ENCODE measurements at regions not wholly inside any gene's neighbourhood (a gene's known extent, or its start where the extent isn't known, plus 50 kb on each side); places are given as distances from the start of the nearest gene placed in this dataset.

DNA sequence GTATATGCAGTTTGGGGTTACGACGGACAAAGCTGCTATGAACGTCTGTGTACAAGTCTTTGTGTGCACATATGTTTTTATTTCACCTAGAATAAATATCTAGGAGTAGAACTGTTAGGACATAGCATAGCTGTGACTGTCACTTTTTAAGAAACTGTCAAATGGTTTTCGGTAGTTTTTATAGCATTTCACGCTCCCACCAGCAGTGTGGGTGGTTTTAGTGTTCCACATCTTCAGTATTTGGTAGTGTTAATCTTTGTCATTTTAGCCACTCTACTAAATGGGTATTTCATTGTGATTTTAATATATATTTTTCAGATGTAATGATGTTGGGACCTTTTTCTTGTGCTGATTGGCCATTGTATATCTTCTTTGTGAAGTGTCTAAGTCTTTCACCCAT lies 109.1 kb upstream of the BCAT1 start:
- no peak for DNase-seq

GRCh38 chr12:25056486-25057130 lies 107.7 kb upstream of the BCAT1 start:
- DNase-seq, result no peak

DNA sequence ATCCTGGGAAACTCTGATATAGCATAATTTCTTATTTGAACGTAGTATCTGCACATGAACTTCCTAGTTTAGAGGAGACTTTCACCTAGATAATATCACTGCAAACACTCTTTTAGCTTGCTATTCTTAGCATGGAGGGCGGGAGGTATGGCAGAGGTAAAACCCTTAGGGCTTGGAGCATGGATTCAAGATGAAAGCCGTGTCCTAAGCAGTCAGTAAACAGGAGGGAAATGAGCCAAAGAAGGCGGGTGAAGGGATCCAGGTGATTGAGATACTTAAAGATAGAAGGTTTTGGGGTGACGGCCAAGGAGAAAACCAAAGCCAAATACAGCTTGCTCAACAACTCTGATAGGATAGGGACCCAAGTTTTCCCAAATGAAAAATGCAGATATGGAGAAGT lies 107.1 kb upstream of the BCAT1 start:
- DNase-seq, result no peak

- peak; percentile 40 for DNase-seq
These were observed 105.9 kb upstream of the BCAT1 start for GRCh38 chr12:25054783-25055144.

DNA sequence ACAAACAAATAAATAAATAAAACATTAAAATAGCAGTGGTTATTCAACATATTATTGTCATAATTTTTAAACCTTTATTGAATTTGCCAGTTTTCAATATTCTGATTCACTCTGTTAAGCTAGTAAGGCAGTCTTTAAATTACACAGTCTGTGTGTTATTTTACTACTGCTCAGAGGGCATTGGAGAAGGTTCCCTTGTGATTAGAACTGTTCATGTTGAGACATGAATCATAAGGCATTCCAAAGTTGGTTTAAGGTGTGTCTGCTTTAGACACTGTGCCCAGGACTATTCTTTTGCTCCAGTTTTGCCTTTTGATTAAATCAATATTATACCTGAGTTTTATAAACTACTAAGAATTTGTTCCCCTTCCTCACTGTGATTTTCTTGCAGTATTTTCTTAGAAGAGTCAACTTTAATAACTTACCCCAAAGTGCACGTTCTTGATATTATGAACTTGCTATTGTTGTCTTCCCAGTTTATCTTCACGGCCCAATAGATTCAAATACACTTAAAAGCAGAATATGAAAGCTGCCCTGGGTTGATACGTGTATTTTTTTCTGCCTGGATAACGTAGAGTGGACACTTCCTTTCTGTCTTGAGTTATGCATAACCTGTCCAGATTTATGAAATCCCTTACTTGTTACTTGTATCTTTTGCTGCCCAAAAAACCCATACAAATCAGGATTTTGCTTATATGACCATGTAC lies 105.3 kb upstream of the BCAT1 start:
- peak; percentile 10 for DNase-seq

- DNase-seq, result peak; percentile 34
These were observed 104.0 kb upstream of the BCAT1 start for GRCh38 chr12:25052914-25053211.

DNA sequence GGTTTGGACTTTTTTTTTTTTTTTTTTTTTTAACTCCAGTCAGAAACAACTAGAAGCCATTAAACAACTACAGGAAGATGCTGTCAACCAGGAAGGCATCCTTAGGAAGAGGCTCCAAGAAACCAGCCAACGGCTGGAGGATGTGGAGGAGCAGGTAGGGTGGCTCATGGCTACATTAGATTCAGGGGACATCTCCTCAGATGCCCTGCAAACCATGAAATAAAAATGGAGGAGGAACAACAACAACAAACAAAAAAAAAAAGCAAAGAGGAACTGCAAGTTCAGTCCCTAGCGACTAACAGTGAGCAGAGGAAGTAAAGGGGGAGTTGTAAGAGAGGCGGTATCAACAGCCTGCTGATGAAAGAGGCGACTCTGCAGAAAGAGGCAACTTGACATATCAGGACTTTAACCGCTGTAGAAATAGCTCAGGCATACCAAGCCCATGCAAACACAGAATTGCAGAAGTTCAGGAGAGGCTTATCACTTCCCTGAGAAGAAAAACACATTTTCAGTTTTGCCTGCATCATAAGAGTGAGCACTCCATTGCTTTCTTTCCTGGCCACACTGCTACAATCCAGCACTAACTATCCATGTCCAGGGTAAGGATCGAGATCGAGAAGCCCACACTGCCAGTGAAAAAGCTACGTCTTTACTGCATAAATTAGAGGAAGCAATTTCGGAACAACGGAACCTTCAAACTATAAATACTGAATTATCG lies 103.5 kb upstream of the BCAT1 start:
- DNase-seq, result peak; percentile 75

- DNase-seq, result peak; percentile 77
These were observed 102.8 kb upstream of the BCAT1 start for GRCh38 chr12:25051656-25052195.

DNA sequence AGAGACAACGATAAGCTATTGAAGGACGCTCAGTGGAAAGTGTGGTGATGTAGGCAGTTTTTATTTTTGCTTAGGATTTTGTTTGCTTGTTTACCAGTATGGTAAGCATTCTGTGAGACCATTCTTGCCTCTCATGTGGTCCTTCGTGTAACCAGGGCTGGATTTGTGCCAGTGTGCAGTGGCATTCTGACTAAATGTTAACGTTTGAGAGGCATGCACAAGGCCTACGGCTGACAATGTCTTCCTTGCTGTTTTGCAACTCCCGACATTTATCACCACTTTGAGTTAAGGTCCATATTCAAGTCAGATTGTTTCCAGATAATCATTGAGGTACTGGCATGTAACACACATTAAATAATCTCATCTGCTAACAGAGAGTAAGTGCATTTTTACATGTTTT lies 102.3 kb upstream of the BCAT1 start:
- DNase-seq, result no peak

GRCh38 chr12:25045869-25046268 lies 97.0 kb upstream of the BCAT1 start:
- DNase-seq, result no peak

DNA sequence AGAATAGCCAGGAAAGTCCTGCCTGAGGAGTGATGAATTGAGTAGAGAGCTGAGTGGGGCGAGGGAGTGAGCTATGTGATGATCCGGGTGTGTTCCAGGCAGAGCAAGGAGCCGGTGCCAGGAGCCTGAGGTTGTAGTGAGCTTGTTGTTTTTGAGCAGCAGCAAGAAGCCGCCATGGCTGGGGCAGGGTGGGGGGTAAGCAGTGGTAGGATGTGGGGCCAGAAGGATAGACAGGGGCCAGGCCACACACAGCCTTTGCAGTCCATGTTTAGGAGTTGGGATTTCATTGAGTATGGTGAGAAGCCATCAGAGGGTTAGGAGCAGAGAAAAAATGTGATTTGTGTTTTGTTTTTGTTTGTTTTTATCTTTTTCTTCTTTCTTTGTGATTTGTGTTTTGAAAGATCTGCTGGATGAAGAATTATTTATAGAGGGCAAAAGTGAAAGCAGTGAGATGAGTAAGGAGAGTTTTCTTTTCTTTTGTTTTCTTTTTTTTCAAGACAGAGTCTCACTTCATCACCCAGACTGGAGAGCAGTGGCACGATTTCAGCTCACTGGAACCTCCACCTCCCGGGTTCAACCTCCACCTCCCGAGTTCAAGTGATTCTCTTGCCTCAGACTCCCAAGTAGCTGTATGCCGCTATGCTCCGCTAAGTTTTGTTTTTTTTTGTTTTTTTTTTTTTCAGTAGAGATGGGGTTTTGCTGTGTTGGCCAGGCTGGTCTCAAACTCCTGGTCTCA lies 92.3 kb upstream of the BCAT1 start:
- no peak for DNase-seq

DNA sequence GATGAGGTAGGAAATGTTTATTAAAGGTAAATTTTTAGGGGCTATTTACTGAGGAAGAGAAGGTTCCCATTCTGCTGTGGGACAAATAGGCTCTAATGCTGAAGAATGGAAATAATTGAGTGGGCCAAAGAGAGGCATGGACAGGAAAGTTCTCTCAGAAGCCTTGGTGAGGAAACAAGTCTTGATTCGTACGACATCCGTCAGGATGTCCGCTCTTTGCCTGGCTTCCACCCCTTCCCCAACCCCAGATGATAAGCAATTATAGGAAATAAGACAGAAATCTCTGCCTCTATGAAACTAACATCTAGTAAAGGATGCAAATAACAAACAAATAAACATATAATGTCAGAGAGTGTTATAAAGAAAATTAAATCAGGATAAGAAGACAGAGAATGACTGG lies 91.7 kb upstream of the BCAT1 start:
- no peak for DNase-seq

DNA sequence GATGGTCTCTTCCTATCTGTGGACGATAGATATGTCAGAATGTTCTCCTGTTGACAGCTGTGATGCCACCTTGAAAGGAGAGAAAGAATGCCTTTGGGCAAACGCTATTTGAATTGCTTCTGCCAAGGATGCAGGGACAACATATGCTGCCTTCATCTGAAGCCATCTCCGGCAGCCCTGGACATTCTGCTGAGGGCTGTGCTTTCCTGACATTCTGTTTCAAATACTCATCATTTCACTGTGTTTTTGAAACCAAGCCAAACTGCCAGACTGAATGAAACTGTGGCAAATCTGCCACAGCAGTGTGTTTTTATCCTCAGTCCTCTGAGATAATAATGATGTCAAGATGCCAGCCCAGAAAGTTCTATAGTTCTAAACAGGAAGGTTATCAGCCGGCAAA lies 85.8 kb upstream of the BCAT1 start:
- DNase-seq, result no peak

DNA sequence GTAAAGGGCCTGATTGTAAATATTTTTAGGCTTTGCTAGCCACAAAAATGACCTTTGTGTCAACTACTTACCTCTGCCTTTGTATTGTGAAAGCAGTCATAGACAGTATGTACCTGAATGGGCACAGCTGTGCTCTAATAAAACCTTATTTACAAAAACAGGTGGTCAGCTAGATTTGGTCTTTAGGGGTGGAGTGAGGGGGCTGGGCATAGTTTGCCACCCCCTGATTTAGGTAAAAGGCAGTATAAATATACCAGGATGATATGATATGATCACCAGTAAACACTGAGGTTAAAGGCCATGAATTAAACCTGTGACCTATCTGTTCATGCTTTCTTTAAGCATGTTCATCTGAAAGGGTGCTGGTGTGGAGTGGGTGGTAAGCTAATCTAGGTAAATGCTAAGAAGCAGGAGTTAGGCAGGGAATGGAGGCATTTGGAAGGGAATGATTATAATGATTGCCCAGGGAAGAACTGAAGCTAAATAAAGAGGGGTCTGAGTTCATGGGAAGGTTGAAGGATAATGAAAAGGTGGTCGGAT lies 77.1 kb upstream of the BCAT1 start:
- no peak for DNase-seq

- no peak for DNase-seq
These were observed 76.4 kb upstream of the BCAT1 start for GRCh38 chr12:25025260-25025659.

- no peak for DNase-seq
These were observed 74.9 kb upstream of the BCAT1 start for GRCh38 chr12:25023808-25024207.

DNA sequence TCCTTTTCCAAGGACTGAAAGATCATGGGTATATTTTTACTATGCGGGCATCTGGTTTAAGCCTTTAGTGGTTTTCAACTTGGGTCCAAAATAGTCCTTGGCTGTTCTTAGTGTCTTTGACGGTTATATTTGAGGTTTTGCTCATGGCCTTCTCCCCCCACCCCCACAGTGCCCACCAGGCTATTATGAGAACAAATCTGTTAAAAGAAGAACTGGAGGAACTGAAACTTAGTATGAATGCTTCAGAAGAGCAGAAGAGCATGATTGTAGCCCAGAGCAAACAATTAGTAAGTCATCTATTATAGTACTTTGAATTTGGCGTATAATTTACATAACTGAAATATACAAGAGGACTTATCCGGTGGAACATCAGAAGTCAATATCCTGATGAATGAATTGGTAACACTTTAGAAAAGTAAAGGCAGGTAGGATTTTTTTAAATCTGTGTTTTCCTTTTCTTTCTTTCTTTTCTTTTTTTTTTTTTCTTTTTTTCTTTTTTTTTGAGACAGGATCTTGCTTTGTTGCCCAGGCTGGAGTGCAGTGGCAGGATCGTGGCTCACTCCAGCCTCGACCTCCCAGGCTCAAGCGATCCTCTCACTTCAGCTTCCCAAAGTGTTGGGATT lies 71.8 kb upstream of the BCAT1 start:
- DNase-seq, result no peak

GRCh38 chr12:25018146-25018545 lies 69.2 kb upstream of the BCAT1 start:
- no peak for DNase-seq

GRCh38 chr12:25017336-25017735 lies 68.4 kb upstream of the BCAT1 start:
- DNase-seq, result no peak

DNA sequence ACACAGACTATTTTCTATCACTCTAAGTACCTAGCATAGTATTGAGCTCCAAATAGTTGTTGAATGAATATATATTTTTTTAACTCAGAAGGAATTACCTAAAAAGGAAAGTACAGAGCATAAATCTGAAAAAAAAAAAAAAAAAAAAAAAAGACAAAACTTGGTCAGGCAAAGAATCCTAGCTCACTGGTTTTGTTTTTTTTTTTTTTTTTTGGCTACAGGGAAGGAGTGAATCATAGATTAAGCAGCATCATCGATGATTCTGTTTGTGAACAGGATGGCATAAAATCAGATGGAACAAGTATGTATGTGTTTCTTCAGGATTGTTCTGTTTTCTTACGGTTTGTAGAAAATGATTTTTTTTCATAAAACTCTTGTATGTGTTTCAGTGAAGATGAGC lies 66.1 kb upstream of the BCAT1 start:
- DNase-seq, result no peak

DNA sequence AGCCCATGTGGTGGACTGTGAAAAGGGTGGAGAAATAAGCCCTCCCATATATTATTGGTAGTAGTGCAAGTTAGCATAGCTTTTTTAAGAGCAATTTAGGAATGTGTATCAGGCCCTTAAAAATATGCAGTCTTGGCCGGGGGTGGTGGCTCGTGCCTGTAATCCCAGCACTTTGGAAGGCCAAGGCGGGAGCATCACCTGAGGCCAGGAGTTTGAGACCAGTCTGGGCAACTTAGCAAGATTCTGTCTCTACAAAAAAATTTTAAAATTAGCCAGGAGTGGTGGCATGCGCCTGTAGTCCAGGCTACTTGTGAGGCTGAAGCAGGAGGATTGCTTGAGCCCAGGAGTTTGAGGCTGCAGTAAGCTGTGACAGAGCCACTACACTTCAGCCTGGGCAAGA lies 64.2 kb upstream of the BCAT1 start:
- no peak for DNase-seq

DNA sequence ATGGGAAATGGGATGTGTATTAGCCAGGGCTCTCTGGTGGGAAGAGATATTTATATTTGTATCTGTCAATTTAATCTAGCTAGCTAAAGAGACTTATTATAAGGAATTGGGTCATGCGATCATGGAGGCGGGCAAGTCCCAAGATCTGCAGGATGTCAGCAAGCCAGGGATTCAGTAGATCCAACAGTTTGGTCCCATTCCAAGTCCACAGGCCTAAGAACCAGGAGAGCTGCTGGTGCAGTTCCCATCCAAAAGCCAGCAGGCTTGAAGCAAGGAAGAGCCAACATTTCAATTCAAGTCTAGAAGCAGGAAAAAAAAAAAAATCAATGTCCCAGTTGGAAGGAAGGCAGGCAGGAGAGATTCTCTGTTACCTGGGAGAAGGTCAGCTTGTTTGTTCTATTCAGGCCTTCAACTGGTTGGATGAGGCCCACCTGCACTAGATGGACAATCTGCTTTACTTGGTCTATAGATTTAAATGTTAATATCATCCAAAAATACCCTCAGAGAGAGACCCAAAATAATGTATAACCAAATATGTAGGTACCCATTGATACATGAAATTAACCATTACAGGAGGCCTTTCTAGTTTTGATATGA lies 60.7 kb upstream of the BCAT1 start:
- DNase-seq, result no peak
